PC-3 (cell line): ENCODE measurements at regions not wholly inside any gene's neighbourhood (a gene's known extent, or its start where the extent isn't known, plus 50 kb on each side); places are given as distances from the start of the nearest gene placed in this dataset.
"Not testable (repeated sequence)": the region's sequence is repeated elsewhere in the genome, so short reads cannot be mapped to it uniquely, and the experiment has no call there.

ENCODE experiments used
- ATAC-seq: fragments of 200-7000 bp; cut with Tn5 transposase; 2 replicates; pipeline ENCODE4 v1.9.1; 2020; ENCODE audit warnings: mild to moderate bottlenecking, moderate library complexity
- BruUV-seq: library from RNA; stranded (reverse); fragments of 400-500 nt; replicated peaks from 2 replicates; lab custom pipeline; 2021; lab: Mats Ljungman, UMichigan
- CTCF ChIA-PET: fragments of 300-600 bp; sonication (Branson Sonifier 250); formaldehyde crosslinking; loops from one replicate; lab custom pipeline; 2022; ENCODE audit warnings: antibody characterized with exemption; lab: Charles Lee
- POLR2A ChIA-PET: fragments of 300-600 bp; sonication (Branson Sonifier 250); formaldehyde crosslinking; loops from one replicate; lab custom pipeline; 2022; ENCODE audit warnings: antibody characterized with exemption; ENCODE audit not compliant: unreplicated experiment; lab: Charles Lee
- DNase-seq: peaks from one replicate; pipeline ENCODE4 v3.0.0-alpha.2; 2015
- H2AFZ ChIP-seq: fragments of 300-600 bp; sonication (generic); 2 replicates; pipeline ENCODE4 v1.6.0; 2016; ENCODE audit warnings: antibody characterized with exemption, low read length
- H3F3A ChIP-seq: fragments of 300-600 bp; sonication (generic); one replicate; pipeline ENCODE4 v1.6.0; 2017; ENCODE audit warnings: antibody characterized with exemption, low read length, control low read depth, mild to moderate bottlenecking; ENCODE audit not compliant: unreplicated experiment
- H3K27ac ChIP-seq: fragments of 300-600 bp; sonication (generic); 2 replicates; pipeline ENCODE4 v1.5.1; 2016; ENCODE audit warnings: mild to moderate bottlenecking, low read length
- H3K27me3 ChIP-seq: fragments of 300-600 bp; sonication (generic); 2 replicates; pipeline ENCODE4 v1.6.1; 2016; ENCODE audit warnings: low read length, mixed read lengths
- H3K36me3 ChIP-seq: fragments of 300-600 bp; sonication (generic); 2 replicates; pipeline ENCODE4 v1.6.1; 2016; ENCODE audit warnings: low read depth, mixed run types, low read length, mixed read lengths
- H3K4me1 ChIP-seq: fragments of 300-600 bp; sonication (generic); 2 replicates; pipeline ENCODE4 v1.5.1; 2016; ENCODE audit warnings: low read length; ENCODE audit not compliant: insufficient read depth
- H3K4me2 ChIP-seq: fragments of 300-600 bp; sonication (generic); 2 replicates; pipeline ENCODE4 v1.6.0; 2016; ENCODE audit warnings: low read length
- H3K4me3 ChIP-seq: fragments of 300-600 bp; sonication (generic); 2 replicates; pipeline ENCODE4 v1.5.1; 2016; ENCODE audit warnings: mild to moderate bottlenecking, low read length, mixed read lengths
- H3K79me2 ChIP-seq: fragments of 300-600 bp; sonication (generic); 2 replicates; pipeline ENCODE4 v1.6.1; 2017; ENCODE audit warnings: low read length, mixed read lengths
- H3K9ac ChIP-seq: fragments of 300-600 bp; sonication (generic); 2 replicates; pipeline ENCODE4 v1.6.0; 2016; ENCODE audit warnings: mild to moderate bottlenecking, low read length
- H3K9me2 ChIP-seq: fragments of 300-600 bp; sonication (generic); replicated peaks from 2 replicates; pipeline ENCODE4 v1.6.1; 2016; ENCODE audit warnings: mixed run types, low read length, mixed read lengths
- H3K9me3 ChIP-seq: fragments of 300-600 bp; sonication (generic); 2 replicates; pipeline ENCODE4 v1.6.1; 2016; ENCODE audit warnings: low read length, mixed read lengths
- H4K20me1 ChIP-seq: fragments of 300-600 bp; sonication (generic); 2 replicates; pipeline ENCODE4 v1.6.1; 2016; ENCODE audit warnings: low read length, mixed read lengths
- EZH2 ChIP-seq: fragments of 300-600 bp; sonication (generic); IDR thresholded peaks from one replicate; pipeline ENCODE4 v1.6.1; 2017; ENCODE audit warnings: antibody characterized with exemption, mild to moderate bottlenecking, low read length; ENCODE audit not compliant: unreplicated experiment
- EZH2phosphoT487 ChIP-seq: fragments of 300-600 bp; sonication (generic); IDR thresholded peaks from 2 replicates; pipeline ENCODE4 v1.6.1; 2018; ENCODE audit warnings: mild to moderate bottlenecking, antibody characterized with exemption, low read length, borderline replicate concordance
- intact Hi-C: fragments of 100-400 bp; cut with micrococcal nuclease; formaldehyde crosslinking; loops from 2 replicates; pipeline ENCODE4 v1.9.0; 2023
- TF ChIP-seq, protein P1 (sequence below): fragments of 300-600 bp; sonication (generic); conservative IDR thresholded peaks from 2 replicates; pipeline ENCODE4 v1.5.1; 2017; ENCODE audit warnings: antibody characterized with exemption, low read depth, mild to moderate bottlenecking, low read length

- H3K27me3 ChIP-seq, H3K36me3 ChIP-seq, H3K79me2 ChIP-seq, H3K4me2 ChIP-seq, H2AFZ ChIP-seq, H4K20me1 ChIP-seq, POLR2A ChIA-PET, BruUV-seq, H3K9ac ChIP-seq, H3K4me3 ChIP-seq, H3F3A ChIP-seq, intact Hi-C loops, ATAC-seq, H3K9me3 ChIP-seq, H3K9me2 ChIP-seq, CTCF ChIA-PET, DNase-seq, H3K27ac ChIP-seq, H3K4me1 ChIP-seq: not testable (repeated sequence)
These were observed 51.1 kb upstream of the BNC1 start for GRCh38 chr15:83335542-83335941.

GRCh38 chr15:83339396-83339795, 54.9 kb upstream of the BNC1 start:
- Histone ChIP-seq H3K79me2 (no peaks in the 10 kb centered on the region), H3K27me3 (no peaks in the 10 kb centered on the region), H3K9me2 (no peaks in the 10 kb centered on the region), H3K27ac (no peak overlapping the region), H3K4me1 (no peaks in the 10 kb centered on the region), H3K4me3 (no peak overlapping the region), H2AFZ (no peak overlapping the region), H3K9ac (no peak overlapping the region), H3K36me3 (no peaks in the 10 kb centered on the region), H3F3A (no peaks in the 10 kb centered on the region), H3K4me2 (no peak overlapping the region), H4K20me1 (no peaks in the 10 kb centered on the region), H3K9me3 (no peaks in the 10 kb centered on the region)
- ChIA-PET CTCF (no interaction called here), POLR2A (no interaction called here)
- DNase-seq (no peak), ATAC-seq (no peak)
- TF ChIP-seq EZH2phosphoT487 (no peak), EZH2 (no peak)
- TF ChIP-seq, protein P1, sequence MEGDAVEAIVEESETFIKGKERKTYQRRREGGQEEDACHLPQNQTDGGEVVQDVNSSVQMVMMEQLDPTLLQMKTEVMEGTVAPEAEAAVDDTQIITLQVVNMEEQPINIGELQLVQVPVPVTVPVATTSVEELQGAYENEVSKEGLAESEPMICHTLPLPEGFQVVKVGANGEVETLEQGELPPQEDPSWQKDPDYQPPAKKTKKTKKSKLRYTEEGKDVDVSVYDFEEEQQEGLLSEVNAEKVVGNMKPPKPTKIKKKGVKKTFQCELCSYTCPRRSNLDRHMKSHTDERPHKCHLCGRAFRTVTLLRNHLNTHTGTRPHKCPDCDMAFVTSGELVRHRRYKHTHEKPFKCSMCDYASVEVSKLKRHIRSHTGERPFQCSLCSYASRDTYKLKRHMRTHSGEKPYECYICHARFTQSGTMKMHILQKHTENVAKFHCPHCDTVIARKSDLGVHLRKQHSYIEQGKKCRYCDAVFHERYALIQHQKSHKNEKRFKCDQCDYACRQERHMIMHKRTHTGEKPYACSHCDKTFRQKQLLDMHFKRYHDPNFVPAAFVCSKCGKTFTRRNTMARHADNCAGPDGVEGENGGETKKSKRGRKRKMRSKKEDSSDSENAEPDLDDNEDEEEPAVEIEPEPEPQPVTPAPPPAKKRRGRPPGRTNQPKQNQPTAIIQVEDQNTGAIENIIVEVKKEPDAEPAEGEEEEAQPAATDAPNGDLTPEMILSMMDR: no peak
- BruUV-seq: no TSS peak
- intact Hi-C loops: no loop called here

GRCh38 chr15:83340087-83340486, 55.6 kb upstream of the BNC1 start:
- no peak overlapping the region for H3K4me2 ChIP-seq
- no peak overlapping the region for H3K9ac ChIP-seq
- no TSS peak for BruUV-seq
- no peak overlapping the region for H3K4me3 ChIP-seq
- no peaks in the 10 kb centered on the region for H3K79me2 ChIP-seq
- DNase-seq: no peak
- no peaks in the 10 kb centered on the region for H3K27me3 ChIP-seq
- no peaks in the 10 kb centered on the region for H4K20me1 ChIP-seq
- no peaks in the 10 kb centered on the region for H3K36me3 ChIP-seq
- ATAC-seq: no peak
- H3K9me2 ChIP-seq: no peaks in the 10 kb centered on the region
- H2AFZ ChIP-seq: no peak overlapping the region
- no peak overlapping the region for H3K27ac ChIP-seq
- intact Hi-C loops: no loop called here
- ChIA-PET POLR2A (no interaction called here), CTCF (no interaction called here)
- no peaks in the 10 kb centered on the region for H3K4me1 ChIP-seq
- H3K9me3 ChIP-seq: no peaks in the 10 kb centered on the region
- TF ChIP-seq EZH2phosphoT487: no peak
- TF ChIP-seq EZH2: no peak
- TF ChIP-seq, protein P1: no peak
- no peaks in the 10 kb centered on the region for H3F3A ChIP-seq
